H1 (cell line): ENCODE measurements at regions not wholly inside any gene's neighbourhood (a gene's known extent, or its start where the extent isn't known, plus 50 kb on each side); places are given as distances from the start of the nearest gene placed in this dataset.

Experiments used
- KDM1A ChIP-seq: fragments of 200-600, 300-600 bp; sonication (generic); IDR thresholded peaks from 2 replicates; pipeline ENCODE4 v1.7.1; 2016; ENCODE audit warnings: mild to moderate bottlenecking, low read length, borderline replicate concordance
- TF ChIP-seq, protein P1 (sequence below): IDR thresholded peaks from 2 replicates; pipeline ENCODE4 v1.6.1; 2012; ENCODE audit warnings: inconsistent platforms
- TF ChIP-seq, protein P2 (sequence below), 3 experiments: IDR thresholded peaks; 1 replicate in 2 of 3; 2 replicates in 1 of 3; pipeline versions ENCODE4 v1.5.1 to v1.6.1; 2011; ENCODE audit warnings: low read length in 3 of 3, mild to moderate bottlenecking in 3 of 3, inconsistent platforms in 2 of 3, low read depth in 1 of 3, moderate library complexity in 1 of 3; ENCODE audit not compliant: insufficient read depth in 1 of 3; ENCODE audit errors: control extremely low read depth in 1 of 3
- TF ChIP-seq, protein P3 (sequence below): IDR thresholded peaks from 2 replicates; pipeline ENCODE4 v1.6.1; 2012; ENCODE audit warnings: inconsistent platforms

DNA sequence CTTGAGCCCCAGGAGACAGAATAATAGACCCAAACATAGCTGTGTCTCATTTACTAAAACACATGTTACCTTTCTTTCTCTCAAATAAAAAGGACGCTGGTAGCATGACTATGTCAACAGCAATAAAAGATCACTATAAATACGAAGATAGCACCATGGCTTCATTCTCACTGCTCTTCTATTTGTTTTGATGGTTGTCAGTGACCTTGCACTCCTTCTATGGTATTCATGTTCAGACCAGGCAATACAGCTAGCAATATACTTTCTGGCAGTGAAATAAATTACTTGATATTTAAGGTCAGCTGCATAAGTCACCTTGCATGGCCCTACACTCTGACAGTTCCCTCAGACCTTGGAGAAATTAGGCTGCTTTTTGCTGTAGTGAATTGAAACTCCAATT lies 263.2 kb upstream of the CDH7 start (continued):
- TF ChIP-seq, protein P1, sequence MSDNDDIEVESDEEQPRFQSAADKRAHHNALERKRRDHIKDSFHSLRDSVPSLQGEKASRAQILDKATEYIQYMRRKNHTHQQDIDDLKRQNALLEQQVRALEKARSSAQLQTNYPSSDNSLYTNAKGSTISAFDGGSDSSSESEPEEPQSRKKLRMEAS = no peak
- TF ChIP-seq, protein P2, sequence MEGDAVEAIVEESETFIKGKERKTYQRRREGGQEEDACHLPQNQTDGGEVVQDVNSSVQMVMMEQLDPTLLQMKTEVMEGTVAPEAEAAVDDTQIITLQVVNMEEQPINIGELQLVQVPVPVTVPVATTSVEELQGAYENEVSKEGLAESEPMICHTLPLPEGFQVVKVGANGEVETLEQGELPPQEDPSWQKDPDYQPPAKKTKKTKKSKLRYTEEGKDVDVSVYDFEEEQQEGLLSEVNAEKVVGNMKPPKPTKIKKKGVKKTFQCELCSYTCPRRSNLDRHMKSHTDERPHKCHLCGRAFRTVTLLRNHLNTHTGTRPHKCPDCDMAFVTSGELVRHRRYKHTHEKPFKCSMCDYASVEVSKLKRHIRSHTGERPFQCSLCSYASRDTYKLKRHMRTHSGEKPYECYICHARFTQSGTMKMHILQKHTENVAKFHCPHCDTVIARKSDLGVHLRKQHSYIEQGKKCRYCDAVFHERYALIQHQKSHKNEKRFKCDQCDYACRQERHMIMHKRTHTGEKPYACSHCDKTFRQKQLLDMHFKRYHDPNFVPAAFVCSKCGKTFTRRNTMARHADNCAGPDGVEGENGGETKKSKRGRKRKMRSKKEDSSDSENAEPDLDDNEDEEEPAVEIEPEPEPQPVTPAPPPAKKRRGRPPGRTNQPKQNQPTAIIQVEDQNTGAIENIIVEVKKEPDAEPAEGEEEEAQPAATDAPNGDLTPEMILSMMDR (IDR thresholded peaks at IDR 0.05; ENCODE audit: control extremely low read depth in 1 of 3, insufficient read depth in 1 of 3, low read depth in 1 of 3, low read length in 3 of 3) = no peak
- TF ChIP-seq, protein P3, sequence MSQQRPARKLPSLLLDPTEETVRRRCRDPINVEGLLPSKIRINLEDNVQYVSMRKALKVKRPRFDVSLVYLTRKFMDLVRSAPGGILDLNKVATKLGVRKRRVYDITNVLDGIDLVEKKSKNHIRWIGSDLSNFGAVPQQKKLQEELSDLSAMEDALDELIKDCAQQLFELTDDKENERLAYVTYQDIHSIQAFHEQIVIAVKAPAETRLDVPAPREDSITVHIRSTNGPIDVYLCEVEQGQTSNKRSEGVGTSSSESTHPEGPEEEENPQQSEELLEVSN = no peak
- TF ChIP-seq KDM1A = no peak
